ENCODE measurements at regions not wholly inside any gene's neighbourhood (a gene's known extent, or its start where the extent isn't known, plus 50 kb on each side); places are given as distances from the start of the nearest gene placed in this dataset.

- no peak for TF ChIP-seq CTCF (IDR thresholded peaks at IDR 0.05)
- no peak for TF ChIP-seq ZFX (IDR thresholded peaks at IDR 0.05; ENCODE audit: borderline replicate concordance)
Measured at GRCh38 chr4:33058998-33059397, 2338.8 kb downstream of the PCDH7 start.

Measured in 22Rv1 (cell line).